GM18873 (cell line): ENCODE measurements at regions not wholly inside any gene's neighbourhood (a gene's known extent, or its start where the extent isn't known, plus 50 kb on each side); places are given as distances from the start of the nearest gene placed in this dataset.
"Not testable (repeated sequence)": the region's sequence is repeated elsewhere in the genome, so short reads cannot be mapped to it uniquely, and the experiment has no call there.

ENCODE experiments used
- ATAC-seq: cut with Tn5 transposase; IDR thresholded peaks from one replicate; pipeline ENCODE4 v1.9.1; 2021; ENCODE audit warnings: mild to moderate bottlenecking, moderate library complexity, moderate number of reproducible peaks; ENCODE audit not compliant: unreplicated experiment, low FRiP score

- no peak for ATAC-seq
Measured at GRCh38 chr10:3584926-3585784, 199.9 kb downstream of the KLF6 start.

- ATAC-seq, result no peak
Measured at GRCh38 chr10:3580565-3580964, 204.4 kb downstream of the KLF6 start.

- no peak for ATAC-seq
Measured at GRCh38 chr10:3579845-3580244, 205.2 kb downstream of the KLF6 start.

- ATAC-seq, result no peak
Measured at GRCh38 chr10:3578682-3579081, 206.3 kb downstream of the KLF6 start.

- no peak for ATAC-seq
Measured at GRCh38 chr10:3578159-3578558, 206.8 kb downstream of the KLF6 start.

GRCh38 chr10:3574451-3574850 is 210.6 kb downstream of the KLF6 start:
- ATAC-seq, result no peak

- ATAC-seq, result no peak
Measured at GRCh38 chr10:3573498-3573897, 211.5 kb downstream of the KLF6 start.

- ATAC-seq, result no peak
Measured at GRCh38 chr10:3571310-3571825, 213.6 kb downstream of the KLF6 start.

- no peak for ATAC-seq
Measured at GRCh38 chr10:3570855-3571266, 214.1 kb downstream of the KLF6 start.

- no peak for ATAC-seq
Measured at GRCh38 chr10:3570131-3570729, 214.8 kb downstream of the KLF6 start.

GRCh38 chr10:3568983-3569382 is 216.0 kb downstream of the KLF6 start:
- no peak for ATAC-seq

GRCh38 chr10:3568392-3568791 is 216.6 kb downstream of the KLF6 start:
- no peak for ATAC-seq

- no peak for ATAC-seq
Measured at GRCh38 chr10:3567291-3567963, 217.6 kb downstream of the KLF6 start.

- no peak for ATAC-seq
Measured at GRCh38 chr10:3566627-3567026, 218.4 kb downstream of the KLF6 start.

GRCh38 chr10:3564346-3565002 is 220.5 kb downstream of the KLF6 start:
- ATAC-seq, result no peak

GRCh38 chr10:3563298-3563697 is 221.7 kb downstream of the KLF6 start:
- no peak for ATAC-seq

GRCh38 chr10:3560628-3561027 is 224.4 kb downstream of the KLF6 start:
- not testable (repeated sequence) for ATAC-seq

GRCh38 chr10:3559527-3559926 is 225.5 kb downstream of the KLF6 start:
- no peak for ATAC-seq

GRCh38 chr10:3559011-3559410 is 226.0 kb downstream of the KLF6 start:
- no peak for ATAC-seq

GRCh38 chr10:3556191-3557017 is 228.6 kb downstream of the KLF6 start:
- not testable (repeated sequence) for ATAC-seq
